ENCODE measurements at regions not wholly inside any gene's neighbourhood (a gene's known extent, or its start where the extent isn't known, plus 50 kb on each side); places are given as distances from the start of the nearest gene placed in this dataset.
"Not testable (repeated sequence)": the region's sequence is repeated elsewhere in the genome, so short reads cannot be mapped to it uniquely, and the experiment has no call there.

DNA sequence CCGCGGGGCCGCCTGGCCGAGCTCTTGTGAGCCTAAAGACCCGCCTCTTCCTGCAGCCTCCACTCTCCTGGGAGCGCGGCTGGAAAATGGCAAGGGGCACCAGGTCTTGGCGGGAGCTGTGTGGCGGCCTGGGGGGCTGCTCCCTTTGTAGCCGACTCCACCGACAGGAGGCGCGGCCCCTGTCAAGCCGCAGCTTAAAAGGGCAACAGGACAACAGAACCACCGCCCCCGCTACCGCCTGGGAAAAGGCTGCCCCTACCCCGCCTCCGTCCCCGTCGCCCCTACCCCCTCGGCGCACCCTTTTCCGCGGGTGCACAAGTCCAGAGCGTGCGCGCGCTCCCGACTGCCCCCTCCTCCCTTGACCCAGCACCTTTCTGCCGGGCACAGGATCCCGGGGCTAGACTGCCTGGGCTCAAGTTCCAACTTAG, 60.3 kb downstream of the GOLGA8K start:
- ATAC-seq: peak; percentile 22
- DNase-seq; intact Hi-C loops (cut with micrococcal nuclease): not testable (repeated sequence)

- DNase-seq; intact Hi-C loops (cut with micrococcal nuclease); ATAC-seq: not testable (repeated sequence)
These were observed 60.8 kb downstream of the GOLGA8K start for GRCh38 chr15:32342268-32342667.

DNA sequence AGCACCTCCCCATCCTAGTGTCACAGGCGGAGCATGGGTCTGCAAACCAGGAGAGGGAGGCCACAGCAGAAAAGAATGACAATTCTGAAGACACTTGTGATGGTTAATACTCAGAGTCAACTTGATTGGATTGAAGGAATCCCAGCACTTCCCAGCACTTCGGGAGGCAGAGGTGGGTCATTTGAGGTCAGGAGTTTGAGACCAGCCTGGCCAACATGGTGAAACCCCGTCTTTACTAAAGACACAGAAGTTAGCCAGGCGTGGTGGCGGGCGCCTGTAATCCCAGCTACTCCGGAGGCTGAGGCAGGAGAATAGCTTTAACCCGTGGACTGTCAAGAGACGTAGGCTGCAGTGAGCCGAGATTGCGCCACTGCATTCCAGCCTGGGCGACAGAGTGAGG, 61.6 kb downstream of the GOLGA8K start:
- ATAC-seq; DNase-seq; intact Hi-C loops (cut with micrococcal nuclease): not testable (repeated sequence)

DNA sequence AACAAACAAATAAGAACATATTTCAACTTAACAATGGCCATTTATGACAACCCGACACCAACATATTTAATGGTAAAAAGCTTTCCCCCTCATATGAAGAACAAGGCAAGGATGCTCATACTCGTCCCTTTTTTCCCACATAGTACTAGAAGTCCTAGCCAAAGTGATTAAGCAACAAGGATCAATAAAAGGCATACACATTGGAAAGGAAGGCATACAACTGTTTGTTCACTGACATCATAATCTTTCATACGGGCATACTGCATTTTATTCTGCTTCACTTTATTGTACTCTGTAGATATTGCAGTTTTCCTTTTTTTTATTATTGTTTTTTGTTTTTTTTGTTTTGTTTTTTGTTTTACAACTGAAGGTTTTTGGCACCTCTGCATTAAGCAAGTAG, 66.3 kb downstream of the GOLGA8K start:
- intact Hi-C loops (cut with micrococcal nuclease); ATAC-seq; DNase-seq: not testable (repeated sequence)

DNA sequence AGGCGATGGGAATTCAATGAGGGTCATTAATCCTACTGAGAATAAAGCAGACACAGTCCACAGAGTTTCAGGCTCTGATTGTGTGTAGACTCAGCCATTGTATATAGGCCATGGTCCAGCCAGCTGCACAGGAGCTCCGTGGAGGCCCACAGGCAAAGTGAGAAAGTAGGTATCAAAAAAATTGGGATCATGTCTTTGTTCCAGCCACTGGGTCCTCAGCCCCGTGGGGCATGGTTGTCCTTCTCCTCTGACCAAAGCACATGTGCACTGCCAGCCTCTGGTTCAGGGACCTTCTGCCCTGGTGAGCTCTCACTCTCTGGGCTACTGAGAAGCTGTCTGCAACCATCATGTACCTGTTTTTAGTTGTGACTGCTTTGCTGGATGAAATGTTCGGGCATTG, 79.7 kb downstream of the GOLGA8K start:
- ATAC-seq; intact Hi-C loops (cut with micrococcal nuclease); DNase-seq: not testable (repeated sequence)

GRCh38 chr15:32319247-32319646, 83.8 kb downstream of the GOLGA8K start:
- DNase-seq; intact Hi-C loops (cut with micrococcal nuclease): not testable (repeated sequence)

DNA sequence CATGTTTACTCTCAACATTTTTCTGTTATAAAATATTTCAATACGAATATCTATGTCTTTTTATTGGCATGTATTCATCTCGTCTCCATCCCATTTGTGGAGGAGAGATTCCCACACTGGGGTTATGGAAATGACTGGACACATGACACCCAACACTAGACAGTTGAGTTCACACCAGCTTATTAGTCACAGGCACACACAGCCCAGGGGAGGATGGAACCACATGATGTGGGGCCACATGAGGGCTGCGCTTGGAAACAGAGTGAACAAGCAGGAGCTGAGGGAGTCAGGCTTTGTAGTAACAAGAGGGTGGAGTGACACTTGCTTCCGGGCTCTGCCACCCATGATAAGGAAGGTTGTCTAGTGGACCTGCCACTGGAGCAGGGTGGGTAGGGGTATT, 86.6 kb downstream of the GOLGA8K start:
- intact Hi-C loops (cut with micrococcal nuclease); DNase-seq; ATAC-seq: not testable (repeated sequence)

More at GRCh38 chr15:32319247-32319646, 83.8 kb downstream of the GOLGA8K start:
- ATAC-seq: not testable (repeated sequence)

DNA sequence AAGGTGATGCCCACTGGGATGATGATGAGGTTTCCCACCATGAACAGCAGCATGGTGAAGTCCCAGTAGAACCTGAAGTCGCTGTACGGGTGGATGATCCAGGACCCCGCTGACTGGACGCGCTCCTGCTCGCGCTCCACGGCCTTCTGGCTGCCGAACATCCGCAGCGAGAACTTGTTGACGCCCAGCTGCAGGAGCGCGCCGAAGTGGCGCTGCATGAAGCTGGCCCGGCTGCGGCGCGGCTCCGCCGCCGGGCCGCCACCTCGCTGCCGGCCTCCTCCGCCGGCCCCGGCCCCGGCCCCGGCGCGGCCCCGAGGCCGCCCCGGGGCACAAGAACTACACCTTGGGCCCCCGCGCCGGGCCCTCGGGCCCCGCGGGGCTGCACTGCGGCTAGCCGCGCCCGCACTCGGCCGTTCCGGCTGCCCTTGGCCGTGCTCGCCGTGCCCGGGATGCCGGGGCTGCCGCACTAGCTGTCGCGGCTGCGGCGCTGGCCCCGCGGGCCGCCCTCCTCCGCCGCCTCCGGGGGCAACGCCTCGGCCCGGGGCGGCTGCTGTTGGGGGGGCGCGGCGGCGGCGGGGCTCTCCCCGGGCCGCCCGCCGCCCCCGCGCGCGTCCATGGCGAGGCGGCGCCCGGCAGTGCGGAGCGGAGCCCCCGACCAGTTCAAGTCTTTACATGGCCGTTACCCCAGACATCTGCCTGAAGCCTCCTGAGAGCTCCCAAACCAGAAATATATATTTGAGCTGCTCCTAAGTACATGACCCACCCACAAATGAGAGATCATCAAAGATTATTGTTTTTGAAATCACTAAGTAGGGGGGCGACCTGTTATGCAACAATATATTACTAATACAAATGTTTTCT, 87.8 kb downstream of the GOLGA8K start:
- intact Hi-C loops (cut with micrococcal nuclease); ATAC-seq; DNase-seq: not testable (repeated sequence)

GRCh38 chr15:32313446-32314209, 89.5 kb downstream of the GOLGA8K start:
- not testable (repeated sequence) for DNase-seq

DNA sequence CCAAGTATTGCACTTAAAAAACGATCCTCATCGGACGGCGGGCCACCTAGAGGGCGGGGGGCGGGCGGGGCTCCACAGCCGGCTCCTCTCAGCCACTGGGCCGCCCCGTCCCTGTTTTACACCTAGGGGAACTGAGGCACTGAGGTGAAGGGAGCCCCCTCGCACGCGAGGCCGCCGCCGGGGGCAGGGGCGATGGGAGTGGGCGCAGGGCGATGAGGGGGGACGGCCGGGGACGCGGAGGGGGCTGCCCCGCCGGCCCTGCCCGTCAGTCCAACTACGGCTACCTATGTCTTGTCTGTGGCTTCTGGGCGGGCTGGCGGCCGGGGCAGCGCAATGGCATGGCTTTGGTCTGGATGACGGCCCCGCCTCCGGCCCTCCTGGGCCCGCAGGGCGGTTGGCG, 90.4 kb downstream of the GOLGA8K start:
- intact Hi-C loops (cut with micrococcal nuclease); DNase-seq; ATAC-seq: not testable (repeated sequence)

More at GRCh38 chr15:32313446-32314209, 89.5 kb downstream of the GOLGA8K start:
- intact Hi-C loops (cut with micrococcal nuclease); ATAC-seq: not testable (repeated sequence)

- ATAC-seq; intact Hi-C loops (cut with micrococcal nuclease): not testable (repeated sequence)
- DNase-seq: peak; percentile 22
These were observed 95.5 kb downstream of the GOLGA8K start for GRCh38 chr15:32307592-32307991.

- DNase-seq; intact Hi-C loops (cut with micrococcal nuclease): not testable (repeated sequence)
- ATAC-seq: peak; percentile 70
These were observed 126.8 kb downstream of the GOLGA8K start for GRCh38 chr15:32276200-32276830.

DNA sequence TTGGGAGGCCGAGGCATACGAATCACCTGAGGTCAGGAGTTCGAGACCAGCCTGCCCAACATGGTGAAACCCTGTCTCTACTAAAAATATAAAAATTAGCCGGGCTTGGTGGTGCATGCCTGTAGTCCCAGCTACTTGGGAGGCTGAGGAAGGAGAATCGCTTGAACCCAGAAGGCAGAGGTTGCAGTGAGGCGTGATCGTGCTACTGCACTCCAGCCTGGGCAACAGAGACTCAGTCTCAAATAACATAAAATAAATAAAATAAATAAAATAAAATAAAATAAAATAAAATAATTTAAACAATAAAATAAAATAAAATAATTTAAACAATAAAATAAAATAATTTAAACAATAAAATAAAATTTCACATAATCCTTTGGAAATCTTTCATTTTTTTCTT, 149.1 kb downstream of the GOLGA8K start:
- intact Hi-C loops (cut with micrococcal nuclease); DNase-seq; ATAC-seq: not testable (repeated sequence)

DNA sequence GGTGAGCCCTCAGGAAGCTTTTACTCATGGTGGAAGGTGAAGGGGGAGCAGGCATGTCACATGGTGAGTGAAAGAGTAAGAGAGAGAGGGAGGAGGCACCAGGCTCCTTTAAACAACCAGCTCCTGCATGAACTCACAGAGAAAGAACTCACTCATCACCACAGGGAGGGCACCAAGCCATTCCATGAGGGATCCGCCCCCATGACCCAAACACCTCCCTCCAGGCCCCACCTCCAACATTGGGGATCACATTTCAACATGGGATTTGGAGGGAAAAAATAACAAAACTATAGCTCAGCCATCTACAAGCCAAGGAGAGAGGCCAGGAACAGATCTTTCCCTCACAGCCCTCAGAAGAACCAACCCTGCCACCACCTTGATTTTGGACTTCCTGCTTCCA, 153.9 kb downstream of the GOLGA8K start:
- intact Hi-C loops (cut with micrococcal nuclease): not testable (repeated sequence)

DNA sequence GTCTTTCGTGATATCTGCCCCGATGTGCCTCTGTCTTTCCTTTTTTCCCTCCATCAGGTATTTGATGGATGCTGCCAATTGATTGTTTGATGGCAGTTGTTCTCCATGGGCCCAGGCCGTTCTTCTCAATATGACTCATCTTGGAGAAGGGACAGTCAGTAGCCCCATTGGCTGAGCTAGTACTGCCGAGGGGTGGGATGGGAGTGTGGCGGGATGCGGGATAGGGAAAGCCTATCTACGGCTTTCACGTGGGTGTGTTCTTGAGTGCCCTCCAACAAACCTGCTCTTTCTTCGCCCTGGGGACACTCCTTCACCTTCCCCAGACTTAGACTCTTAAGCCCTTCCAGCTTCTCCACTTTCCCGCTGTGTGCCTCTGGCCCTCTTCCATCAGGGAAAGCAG, 159.4 kb downstream of the GOLGA8K start:
- ATAC-seq; intact Hi-C loops (cut with micrococcal nuclease); DNase-seq: not testable (repeated sequence)

More for the DNA sequence above, 153.9 kb downstream of the GOLGA8K start:
- not testable (repeated sequence) for ATAC-seq, DNase-seq

DNA sequence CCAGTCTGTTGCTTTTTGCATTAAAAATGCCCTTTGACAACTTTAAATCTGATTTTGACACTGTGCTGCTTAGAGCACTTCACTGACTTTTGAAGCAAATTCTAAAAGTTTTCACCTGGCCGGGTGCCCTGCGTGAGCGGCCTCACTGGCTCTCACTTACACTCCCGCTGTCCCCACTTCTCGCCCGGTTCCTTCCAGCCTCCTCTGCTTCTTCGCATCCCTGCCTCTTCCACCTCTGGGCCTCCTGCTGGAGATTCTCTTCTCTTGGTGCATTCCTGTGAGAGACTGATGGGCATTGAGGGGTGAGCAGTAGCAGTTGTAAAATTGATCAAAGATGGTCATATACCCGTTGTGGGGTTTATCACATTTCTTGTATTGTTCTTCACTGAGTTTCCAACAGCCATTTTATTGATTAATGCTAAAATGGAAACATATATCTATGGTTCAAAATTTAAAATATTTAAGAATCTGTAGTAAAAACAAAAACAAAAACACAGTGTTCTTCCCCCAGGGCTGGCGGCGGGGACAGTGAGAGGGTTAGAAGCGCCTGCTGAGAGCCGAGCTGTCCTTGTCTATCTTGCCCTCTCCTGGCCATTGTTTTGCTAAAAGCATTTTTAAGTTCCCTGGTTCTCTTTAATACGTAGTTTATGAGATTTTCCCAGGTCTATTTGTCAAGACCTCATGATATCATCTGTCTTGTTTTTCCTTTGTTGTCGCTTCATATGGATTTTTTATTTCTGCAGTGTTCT, 160.1 kb downstream of the GOLGA8K start:
- DNase-seq; intact Hi-C loops (cut with micrococcal nuclease); ATAC-seq: not testable (repeated sequence)

DNA sequence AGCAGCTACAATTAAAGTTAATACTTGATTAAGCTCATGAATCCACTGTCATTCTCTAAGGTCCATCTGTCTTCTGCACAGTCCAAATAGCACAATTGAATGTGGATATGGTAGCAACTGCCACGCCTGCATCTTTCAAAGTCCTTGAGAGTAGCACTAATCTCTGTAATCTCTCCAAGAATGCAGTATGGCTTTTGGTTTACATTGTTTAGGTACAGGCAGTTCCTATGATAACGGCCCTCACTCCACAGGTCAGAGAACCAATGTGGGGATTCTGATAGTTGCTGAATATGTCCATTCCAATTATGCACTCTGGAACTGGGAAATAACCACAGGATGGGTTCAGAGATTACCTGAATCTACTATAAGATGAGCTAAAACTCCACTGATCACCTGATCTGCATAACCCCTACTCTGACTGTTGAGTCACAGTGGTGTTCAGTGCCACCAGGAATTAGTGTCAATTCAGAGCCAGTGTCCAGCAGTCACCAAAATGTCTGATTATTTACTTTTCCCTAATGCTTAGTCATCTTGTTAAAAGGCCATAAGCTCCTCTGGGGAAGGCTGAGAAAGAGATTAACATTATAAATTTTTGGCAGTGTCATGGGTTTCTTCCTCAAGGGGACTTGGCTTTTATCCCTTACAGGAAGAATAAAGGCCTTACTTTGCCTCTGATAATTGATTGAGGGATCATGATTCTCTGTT, 175.5 kb downstream of the GOLGA8K start:
- DNase-seq; intact Hi-C loops (cut with micrococcal nuclease); ATAC-seq: not testable (repeated sequence)

DNA sequence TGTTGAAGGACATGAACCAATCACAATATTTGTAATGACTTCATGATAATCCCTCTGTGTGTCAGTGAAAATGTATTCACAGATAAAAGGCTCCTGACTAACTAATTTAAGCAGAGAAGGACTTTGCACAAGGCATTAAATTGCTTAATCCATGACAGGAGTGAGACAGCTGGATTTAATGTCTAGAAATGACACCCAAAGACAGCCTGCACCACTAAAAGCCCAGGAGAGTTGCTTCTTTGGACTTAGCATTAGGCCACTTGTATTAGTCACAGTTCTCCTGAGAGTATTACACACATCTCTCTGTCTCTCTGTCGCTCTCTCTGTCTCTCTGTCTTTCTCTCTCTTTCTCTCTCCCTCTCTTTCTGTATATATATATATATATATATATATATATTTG, 180.4 kb downstream of the GOLGA8K start:
- intact Hi-C loops (cut with micrococcal nuclease): no loop called here
- no peak for ATAC-seq
- DNase-seq: no peak
